Large intestine (tissue), 3 donors: ENCODE measurements at regions not wholly inside any gene's neighbourhood (a gene's known extent, or its start where the extent isn't known, plus 50 kb on each side); places are given as distances from the start of the nearest gene placed in this dataset.

Source experiments
- DNase-seq, 2 donors: peaks; one replicate each; pipeline versions ENCODE4 v3.0.0 to v3.0.0-alpha.2; 2013
- H3K27ac ChIP-seq: one replicate; pipeline ENCODE4 v1.5.1; 2013; ENCODE audit warnings: low read length
- H3K27me3 ChIP-seq: 2 replicates; pipeline ENCODE4 v1.6.1; 2013; ENCODE audit warnings: low read length; ENCODE audit not compliant: control insufficient read depth, insufficient read depth
- H3K36me3 ChIP-seq: 2 replicates; pipeline ENCODE4 v1.6.1; 2013; ENCODE audit warnings: low read length; ENCODE audit not compliant: control insufficient read depth, insufficient read depth
- H3K4me1 ChIP-seq: one replicate; pipeline ENCODE4 v1.6.1; 2013; ENCODE audit warnings: low read length; ENCODE audit not compliant: control insufficient read depth, insufficient read depth
- H3K4me3 ChIP-seq: one replicate; pipeline ENCODE4 v1.5.1; 2013; ENCODE audit warnings: low read length
- H3K9me3 ChIP-seq: one replicate; pipeline ENCODE4 v1.6.1; 2013; ENCODE audit warnings: mild to moderate bottlenecking, low read depth, low read length, moderate library complexity; ENCODE audit not compliant: control insufficient read depth
- WGBS: methylation state at CpG from one replicate; pipeline ENCODE4 v1.1.5; 2013; ENCODE audit warnings: low lambda C conversion rate; ENCODE audit not compliant: insufficient coverage; 5-methylcytosine and 5-hydroxymethylcytosine counted together

DNA sequence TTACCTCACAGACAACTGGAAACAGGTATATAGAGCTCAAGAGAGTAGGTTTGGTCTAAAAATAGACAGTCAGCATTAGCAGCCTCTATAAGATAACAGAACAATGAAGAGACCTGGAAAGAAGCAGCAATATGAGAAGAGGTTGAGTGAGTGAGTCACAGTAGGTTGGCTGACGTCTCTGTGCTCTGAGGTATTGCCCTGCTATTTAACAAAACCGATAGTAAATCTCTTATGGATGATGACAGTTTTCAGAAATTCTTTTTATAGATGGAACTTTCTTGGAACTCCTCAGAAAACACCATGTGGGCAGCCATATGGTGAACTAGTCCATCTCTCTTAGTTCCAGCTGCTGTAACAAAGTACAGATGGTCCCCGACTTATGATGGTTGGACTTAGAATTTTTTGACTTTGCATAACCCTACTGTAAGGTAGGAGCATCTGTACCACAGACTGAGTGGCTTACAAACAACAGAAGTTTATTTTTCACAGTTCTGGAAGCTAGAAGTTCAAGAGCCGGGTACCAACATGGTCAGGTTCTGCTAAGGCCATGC is 123.5 kb downstream of the MBD2 start:
- H3K27ac ChIP-seq: no peak overlapping the region
- no peaks in the 10 kb centered on the region for H3K27me3 ChIP-seq
- no CpG with 5 or more reads among the region's 4 CpGs for WGBS
- H3K36me3 ChIP-seq: no peaks in the 10 kb centered on the region
- no peaks in the 10 kb centered on the region for H3K4me1 ChIP-seq
- H3K4me3 ChIP-seq: no peak overlapping the region
- no peaks in the 10 kb centered on the region for H3K9me3 ChIP-seq
- no peak for DNase-seq

DNA sequence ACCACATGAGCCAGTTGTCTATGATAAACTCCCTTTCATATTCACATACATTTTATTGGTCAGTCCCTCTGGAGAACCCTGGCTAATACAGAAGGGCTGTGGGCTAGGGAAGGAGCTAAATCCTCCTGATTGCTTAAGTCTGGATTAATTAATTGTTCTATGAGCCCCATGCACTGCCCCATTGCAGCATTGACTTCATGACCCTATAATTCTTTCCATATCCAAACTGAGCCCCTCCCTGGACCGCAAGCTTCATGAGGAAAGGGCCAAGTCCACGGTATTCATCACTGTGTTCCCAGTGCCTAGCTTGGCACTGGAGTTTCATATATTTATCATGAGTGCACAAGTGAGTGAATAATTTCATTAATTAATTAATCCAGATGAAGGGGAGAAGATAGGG is 124.0 kb downstream of the MBD2 start:
- no peaks in the 10 kb centered on the region for H3K4me1 ChIP-seq
- DNase-seq: no peak
- H3K27me3 ChIP-seq: no peaks in the 10 kb centered on the region
- no peaks in the 10 kb centered on the region for H3K9me3 ChIP-seq
- no CpG with 5 or more reads among the region's 2 CpGs for WGBS
- no peak overlapping the region for H3K27ac ChIP-seq
- no peak overlapping the region for H3K4me3 ChIP-seq
- H3K36me3 ChIP-seq: no peaks in the 10 kb centered on the region

DNA sequence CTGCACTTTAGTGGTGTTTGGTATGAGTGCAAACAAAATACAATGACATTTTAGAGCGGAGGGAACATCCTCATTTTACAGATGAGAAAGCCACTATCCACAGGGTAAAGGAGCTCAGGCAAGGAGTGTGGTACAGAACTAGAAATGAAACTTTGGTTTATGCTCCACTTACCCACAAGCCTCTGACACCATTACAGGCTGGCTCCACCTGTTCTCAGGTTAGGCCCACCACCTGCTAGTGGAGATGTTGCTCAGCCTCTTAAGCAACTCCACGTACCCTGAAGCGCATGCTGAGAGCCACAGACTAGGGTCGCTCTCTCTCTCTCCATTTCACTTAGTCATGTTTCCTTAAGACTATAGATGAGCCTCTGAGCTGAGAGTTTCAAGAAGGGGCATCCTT is 130.0 kb downstream of the MBD2 start:
- WGBS: no CpG with 5 or more reads among the region's 4 CpGs
- Histone ChIP-seq H3K4me3 (no peak overlapping the region), H3K4me1 (no peaks in the 10 kb centered on the region), H3K27ac (no peak overlapping the region), H3K9me3 (no peaks in the 10 kb centered on the region), H3K27me3 (no peaks in the 10 kb centered on the region), H3K36me3 (no peaks in the 10 kb centered on the region)
- no peak for DNase-seq

DNA sequence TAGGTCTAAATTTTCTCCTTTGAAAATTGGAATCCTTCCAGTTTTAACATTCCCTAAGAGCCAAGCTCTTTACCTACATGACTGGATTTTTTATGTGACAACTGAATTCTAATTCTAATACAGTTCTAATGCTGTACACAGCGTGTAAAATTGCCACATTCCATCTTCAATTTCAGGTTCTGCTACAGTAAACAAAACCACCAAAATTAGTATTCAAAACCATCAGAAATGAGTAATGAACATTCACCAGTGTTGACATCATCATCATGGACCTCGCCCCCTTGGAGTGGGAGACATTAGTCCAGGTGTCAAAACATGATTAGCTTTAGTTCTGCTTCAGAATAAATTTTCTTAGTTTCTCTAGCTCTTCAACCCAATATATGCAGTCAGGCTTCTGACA is 133.6 kb downstream of the MBD2 start:
- H3K27ac ChIP-seq: no peak overlapping the region
- H3K9me3 ChIP-seq: no peaks in the 10 kb centered on the region
- WGBS: no CpG with 5 or more reads among the region's 2 CpGs
- DNase-seq: no peak
- no peak overlapping the region for H3K4me3 ChIP-seq
- no peaks in the 10 kb centered on the region for H3K4me1 ChIP-seq
- H3K27me3 ChIP-seq: no peaks in the 10 kb centered on the region
- no peaks in the 10 kb centered on the region for H3K36me3 ChIP-seq

DNA sequence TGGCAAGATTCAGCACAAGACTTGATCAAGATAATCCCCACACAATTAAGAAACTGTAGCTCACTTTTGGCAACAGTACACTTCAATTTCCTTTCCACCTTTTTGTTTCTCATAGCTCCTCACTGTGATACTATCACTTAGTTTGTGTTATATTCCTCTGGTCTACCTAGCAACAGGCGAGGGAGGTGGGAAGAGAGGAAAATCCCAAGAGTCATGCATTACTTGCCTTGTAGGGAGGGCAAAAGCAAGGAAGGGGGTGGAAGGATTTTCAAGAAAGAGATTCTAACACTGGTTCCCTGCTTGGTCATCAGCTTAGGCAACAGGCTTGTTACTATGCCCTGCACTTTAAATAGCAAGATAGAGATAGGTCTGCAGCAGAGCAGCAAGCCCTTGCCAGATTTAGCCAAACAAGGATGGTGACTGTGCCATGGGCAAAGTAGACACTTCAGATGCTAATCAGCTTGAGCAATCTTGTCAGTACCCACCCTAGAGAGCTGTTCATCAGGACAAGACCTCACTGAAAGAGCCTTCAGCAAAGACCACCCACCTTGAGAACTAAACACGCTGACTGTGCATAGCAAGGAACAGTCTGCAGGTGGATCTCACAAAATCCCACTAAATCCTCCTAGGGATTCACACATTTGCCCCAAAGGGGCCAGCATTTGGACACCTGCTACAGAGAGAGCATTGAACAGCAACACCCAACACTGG is 134.6 kb downstream of the MBD2 start:
- Histone ChIP-seq H3K27me3 (no peaks in the 10 kb centered on the region), H3K36me3 (no peaks in the 10 kb centered on the region), H3K4me1 (no peaks in the 10 kb centered on the region), H3K4me3 (no peak overlapping the region), H3K9me3 (no peaks in the 10 kb centered on the region), H3K27ac (no peak overlapping the region)
- WGBS: no CpG with 5 or more reads among the region's 2 CpGs
- no peak for DNase-seq

DNA sequence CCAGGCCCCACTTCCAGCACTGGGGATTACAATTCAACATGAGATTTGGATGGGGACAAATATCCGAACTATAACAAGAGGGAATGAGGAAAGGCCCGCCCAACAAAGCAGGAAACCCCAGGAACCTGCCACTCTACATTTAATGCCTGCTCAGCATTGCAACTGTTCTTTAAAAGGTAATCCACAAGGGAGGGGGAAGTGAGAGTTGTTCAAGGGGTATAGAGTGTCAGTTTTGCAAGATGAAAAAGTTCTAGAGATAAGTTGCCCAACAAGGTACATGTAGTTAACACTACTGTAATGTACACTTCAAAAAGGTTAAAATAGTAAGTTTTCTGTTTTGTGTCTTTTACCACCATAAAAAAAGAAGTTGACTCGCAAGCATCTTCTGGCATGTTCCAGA is 137.6 kb downstream of the MBD2 start:
- H3K36me3 ChIP-seq: no peaks in the 10 kb centered on the region
- no peak overlapping the region for H3K27ac ChIP-seq
- WGBS: 93% methylated on average over 3 of the region's 3 CpGs
- DNase-seq: no peak
- no peaks in the 10 kb centered on the region for H3K4me1 ChIP-seq
- no peaks in the 10 kb centered on the region for H3K27me3 ChIP-seq
- H3K4me3 ChIP-seq: no peak overlapping the region
- no peaks in the 10 kb centered on the region for H3K9me3 ChIP-seq

DNA sequence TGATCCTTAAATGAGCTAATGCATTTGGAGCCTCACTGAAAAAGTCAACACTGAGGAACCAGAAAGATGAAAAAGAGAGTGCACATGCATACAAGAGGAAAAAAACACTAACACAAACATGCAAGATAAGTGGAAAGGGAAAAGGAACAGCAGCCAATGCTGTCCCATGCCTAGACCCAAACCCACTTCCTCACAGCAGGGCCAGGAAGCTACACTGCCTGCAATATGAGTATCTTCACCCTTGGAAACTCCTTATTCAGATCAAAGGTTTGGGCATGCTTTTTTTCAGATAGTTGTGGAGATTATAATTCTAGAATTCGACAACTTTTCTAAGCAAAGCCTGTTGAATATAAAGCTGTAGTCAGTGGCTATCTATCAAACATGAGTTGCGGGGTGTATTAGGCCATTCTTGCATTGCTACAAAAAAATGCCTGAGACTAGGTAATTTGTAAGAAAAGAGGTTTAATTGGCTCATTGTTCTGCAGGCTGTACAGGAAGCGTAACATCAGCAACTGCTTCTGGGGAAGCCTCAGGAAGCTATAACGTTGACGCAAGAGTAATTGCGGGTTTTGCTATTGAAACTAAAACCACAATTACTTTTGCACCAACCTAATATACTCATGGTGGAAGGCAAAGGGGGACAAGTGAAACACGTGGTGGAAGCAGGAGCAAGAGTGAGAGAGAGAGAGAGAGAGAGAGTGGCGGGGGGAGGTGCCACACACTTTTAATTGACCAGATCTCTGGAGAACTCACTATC is 138.2 kb downstream of the MBD2 start:
- WGBS: 40% methylated on average over 1 of the region's 8 CpGs

DNA sequence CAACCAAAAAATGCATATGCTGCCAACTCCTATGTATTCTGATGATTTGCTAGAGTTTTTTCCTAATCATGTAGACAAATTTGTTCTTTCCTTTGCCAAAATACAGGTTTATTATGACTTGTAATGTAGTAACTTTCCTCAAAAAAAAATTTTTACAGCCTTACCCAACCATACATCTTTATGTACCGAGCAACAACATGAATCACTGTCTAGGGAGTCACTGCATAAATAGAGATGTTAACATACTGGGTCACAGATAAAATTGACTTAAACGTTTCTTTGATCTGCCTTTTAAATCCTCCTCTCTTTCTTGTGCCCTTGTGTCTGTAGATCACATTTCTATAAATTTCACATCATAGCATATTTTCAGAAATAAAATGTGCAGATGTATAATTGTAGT is 143.6 kb downstream of the MBD2 start:
- Histone ChIP-seq H3K36me3 (no peaks in the 10 kb centered on the region), H3K4me3 (no peak overlapping the region), H3K9me3 (no peaks in the 10 kb centered on the region), H3K4me1 (no peaks in the 10 kb centered on the region), H3K27ac (no peak overlapping the region), H3K27me3 (no peaks in the 10 kb centered on the region)
- 82% methylated on average over 2 of the region's 2 CpGs for WGBS
- no peak for DNase-seq

More for the DNA sequence above, 138.2 kb downstream of the MBD2 start:
- no peaks in the 10 kb centered on the region for H3K27me3 ChIP-seq
- DNase-seq: no peak
- no peaks in the 10 kb centered on the region for H3K36me3 ChIP-seq
- H3K9me3 ChIP-seq: no peaks in the 10 kb centered on the region
- no peak overlapping the region for H3K27ac ChIP-seq
- H3K4me3 ChIP-seq: no peak overlapping the region
- H3K4me1 ChIP-seq: no peaks in the 10 kb centered on the region

DNA sequence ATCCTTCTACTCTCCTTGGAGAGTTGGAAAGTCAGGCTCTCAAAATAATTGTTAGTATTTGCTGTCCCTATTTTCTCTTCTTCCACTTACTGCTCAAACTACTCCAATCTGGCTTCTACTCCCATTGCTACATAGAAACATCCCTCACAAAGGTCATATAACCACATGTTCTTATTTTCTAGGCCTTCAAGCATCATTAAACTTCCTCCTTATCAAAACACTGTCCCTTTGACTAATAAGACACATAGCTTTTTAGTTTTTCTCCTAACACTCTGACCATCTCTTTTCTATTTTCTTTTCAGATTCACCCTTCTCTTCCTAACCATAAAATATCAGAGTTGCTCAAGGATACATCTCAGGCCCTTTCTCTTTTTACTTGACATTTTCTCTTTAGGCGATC is 148.3 kb downstream of the MBD2 start:
- no peaks in the 10 kb centered on the region for H3K36me3 ChIP-seq
- no peak for DNase-seq
- H3K4me1 ChIP-seq: no peaks in the 10 kb centered on the region
- no peak overlapping the region for H3K27ac ChIP-seq
- no peak overlapping the region for H3K4me3 ChIP-seq
- WGBS: no CpG with 5 or more reads among the region's 1 CpG
- no peaks in the 10 kb centered on the region for H3K9me3 ChIP-seq
- no peaks in the 10 kb centered on the region for H3K27me3 ChIP-seq

DNA sequence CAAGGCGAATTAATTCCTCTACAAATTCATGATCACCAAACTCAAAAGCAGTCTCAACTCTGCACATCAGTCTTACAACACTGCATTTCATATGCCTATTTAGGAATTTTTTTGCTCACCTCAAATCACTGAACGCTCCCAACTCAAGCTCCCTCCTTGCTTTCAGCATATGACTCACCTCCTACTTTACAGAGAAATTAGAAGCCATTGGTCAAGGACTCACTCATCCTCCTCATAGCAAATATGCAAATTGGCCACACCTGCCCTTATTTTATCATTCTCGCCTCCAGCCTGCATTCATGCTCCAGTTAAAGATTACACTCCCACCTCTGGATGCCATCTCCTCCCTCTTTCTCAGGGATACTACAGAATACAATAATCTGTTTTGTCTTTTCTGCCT is 148.8 kb downstream of the MBD2 start:
- Histone ChIP-seq H3K4me1 (no peaks in the 10 kb centered on the region), H3K4me3 (no peak overlapping the region), H3K9me3 (no peaks in the 10 kb centered on the region), H3K27me3 (no peaks in the 10 kb centered on the region), H3K36me3 (no peaks in the 10 kb centered on the region), H3K27ac (no peak overlapping the region)
- DNase-seq: no peak
- 75% methylated on average over 2 of the region's 3 CpGs for WGBS
